MCF 10A (cell line): ENCODE measurements at regions not wholly inside any gene's neighbourhood (a gene's known extent, or its start where the extent isn't known, plus 50 kb on each side); places are given as distances from the start of the nearest gene placed in this dataset.

Experiments
- BruUV-seq: library from RNA; stranded (reverse); fragments of 400-500 nt; replicated peaks from 2 replicates; lab custom pipeline; 2021; lab: Mats Ljungman, UMichigan
- CTCF ChIA-PET: fragments of 300-600 bp; sonication (Branson Sonifier 250); formaldehyde crosslinking; extraction: SDS; loops from one replicate; lab custom pipeline; 2021; ENCODE audit warnings: antibody characterized with exemption, inconsistent platforms; lab: Yijun Ruan, JAX
- POLR2A ChIA-PET: fragments of 300-600, 350-650 bp; sonication (Branson Sonifier 250); formaldehyde crosslinking; extraction: SDS; loops from one replicate; lab custom pipeline; 2020; ENCODE audit warnings: antibody characterized with exemption, inconsistent platforms; lab: Yijun Ruan, JAX
- DNase-seq: peaks from one replicate; pipeline ENCODE4 v3.0.0-alpha.2; 2018; ENCODE audit not compliant: unreplicated experiment
- H3K27ac Mint-ChIP-seq: one replicate; pipeline ENCODE4 v1.8.0; 2022; ENCODE audit warnings: mild to moderate bottlenecking, low read depth, mixed read lengths; ENCODE audit not compliant: unreplicated experiment
- H3K27me3 Mint-ChIP-seq: one replicate; pipeline ENCODE4 v1.8.0; 2022; ENCODE audit warnings: mixed read lengths; ENCODE audit not compliant: insufficient read depth, unreplicated experiment
- H3K36me3 Mint-ChIP-seq: one replicate; pipeline ENCODE4 v1.8.0; 2022; ENCODE audit warnings: mild to moderate bottlenecking, moderate library complexity, mixed read lengths; ENCODE audit not compliant: insufficient read depth, unreplicated experiment
- H3K4me1 Mint-ChIP-seq: one replicate; pipeline ENCODE4 v1.8.0; 2022; ENCODE audit warnings: mixed read lengths; ENCODE audit not compliant: insufficient read depth, unreplicated experiment
- H3K4me3 Mint-ChIP-seq: one replicate; pipeline ENCODE4 v1.8.0; 2022; ENCODE audit warnings: mild to moderate bottlenecking, moderate library complexity, mixed read lengths; ENCODE audit not compliant: unreplicated experiment
- H3K9me3 Mint-ChIP-seq: one replicate; pipeline ENCODE4 v1.8.0; 2022; ENCODE audit warnings: mixed read lengths; ENCODE audit not compliant: unreplicated experiment
- intact Hi-C: fragments of 100-400 bp; cut with micrococcal nuclease; formaldehyde crosslinking; loops from 2 replicates; pipeline ENCODE4 v1.14.1; 2022
- TF ChIP-seq, protein P1 (sequence below): fragments of 200-600 bp; IDR thresholded peaks from one replicate; pipeline ENCODE4 v1.8.0; 2022; ENCODE audit warnings: antibody characterized with exemption, mild to moderate bottlenecking; ENCODE audit not compliant: unreplicated experiment

DNA sequence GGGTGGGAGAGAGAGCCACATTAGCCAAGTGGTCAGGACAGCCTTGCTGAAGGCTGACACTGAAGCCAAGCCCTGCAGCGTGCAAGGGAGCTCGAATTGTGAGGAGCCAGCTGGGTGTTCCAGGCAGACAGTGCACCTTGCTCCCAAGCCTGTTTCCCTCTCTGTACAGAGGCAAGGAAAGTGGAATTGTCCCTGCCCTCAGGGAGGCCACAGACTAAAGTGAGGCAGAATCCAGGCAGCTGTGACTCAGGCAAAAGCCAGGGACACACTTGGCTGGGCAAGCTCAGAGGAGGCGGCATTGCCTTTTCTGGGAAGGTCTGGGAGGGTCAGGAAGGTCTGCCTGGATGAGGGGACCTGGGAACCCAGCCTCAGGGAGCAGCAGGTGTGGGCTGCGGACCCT lies 50.2 kb upstream of the LMX1B start:
- peaks cover 54% of the 10 kb centered on the region for H3K27me3 Mint-ChIP-seq
- ChIA-PET CTCF (interaction anchor here (1.7 to 2.9 kb wide), 2 partner anchors 64 to 72 kb away, joined by 5 to 27 read pairs; no protein-coding TSS in a partner anchor), POLR2A (no interaction called here)
- TF ChIP-seq, protein P1, sequence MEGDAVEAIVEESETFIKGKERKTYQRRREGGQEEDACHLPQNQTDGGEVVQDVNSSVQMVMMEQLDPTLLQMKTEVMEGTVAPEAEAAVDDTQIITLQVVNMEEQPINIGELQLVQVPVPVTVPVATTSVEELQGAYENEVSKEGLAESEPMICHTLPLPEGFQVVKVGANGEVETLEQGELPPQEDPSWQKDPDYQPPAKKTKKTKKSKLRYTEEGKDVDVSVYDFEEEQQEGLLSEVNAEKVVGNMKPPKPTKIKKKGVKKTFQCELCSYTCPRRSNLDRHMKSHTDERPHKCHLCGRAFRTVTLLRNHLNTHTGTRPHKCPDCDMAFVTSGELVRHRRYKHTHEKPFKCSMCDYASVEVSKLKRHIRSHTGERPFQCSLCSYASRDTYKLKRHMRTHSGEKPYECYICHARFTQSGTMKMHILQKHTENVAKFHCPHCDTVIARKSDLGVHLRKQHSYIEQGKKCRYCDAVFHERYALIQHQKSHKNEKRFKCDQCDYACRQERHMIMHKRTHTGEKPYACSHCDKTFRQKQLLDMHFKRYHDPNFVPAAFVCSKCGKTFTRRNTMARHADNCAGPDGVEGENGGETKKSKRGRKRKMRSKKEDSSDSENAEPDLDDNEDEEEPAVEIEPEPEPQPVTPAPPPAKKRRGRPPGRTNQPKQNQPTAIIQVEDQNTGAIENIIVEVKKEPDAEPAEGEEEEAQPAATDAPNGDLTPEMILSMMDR, result no peak
- no peak overlapping the region for H3K4me3 Mint-ChIP-seq
- no TSS peak for BruUV-seq
- no peak for DNase-seq
- H3K9me3 Mint-ChIP-seq, result no peaks in the 10 kb centered on the region
- intact Hi-C loops, result no loop called here
- no peak overlapping the region for H3K27ac Mint-ChIP-seq
- H3K36me3 Mint-ChIP-seq, result no peaks in the 10 kb centered on the region
- H3K4me1 Mint-ChIP-seq, result no peaks in the 10 kb centered on the region
